Tibial nerve (tissue), 4 donors: ENCODE measurements at regions not wholly inside any gene's neighbourhood (a gene's known extent, or its start where the extent isn't known, plus 50 kb on each side); places are given as distances from the start of the nearest gene placed in this dataset.

Experiments
- DNase-seq, 2 donors: peaks; one replicate each; pipeline ENCODE4 v3.0.0-alpha.2; 2019; ENCODE audit warnings: low spot score in 2 of 2
- H3K27ac ChIP-seq, 4 donors: fragments of 200-600 bp; sonication (generic) in 3 of 4; one replicate each; pipeline ENCODE4 v1.5.1; 2017 to 2019; ENCODE audit warnings: mild to moderate bottlenecking in 1 of 4
- H3K27me3 ChIP-seq, 2 donors: fragments of 200-600 bp; sonication (generic) in 1 of 2; one replicate each; pipeline versions ENCODE4 v1.5.1 to v1.6.0; 2017 to 2019
- H3K36me3 ChIP-seq, 3 donors: fragments of 200-600 bp; sonication (generic); one replicate each; pipeline ENCODE4 v1.5.1; 2018 to 2019
- H3K4me1 ChIP-seq, 4 donors: fragments of 200-600 bp; sonication (generic) in 3 of 4; one replicate each; pipeline ENCODE4 v1.5.1; 2017 to 2019
- H3K4me3 ChIP-seq, 4 donors: fragments of 200-600 bp; sonication (generic) in 3 of 4; one replicate each; pipeline ENCODE4 v1.5.1; 2017 to 2019; ENCODE audit warnings: mild to moderate bottlenecking in 1 of 4, moderate library complexity in 1 of 4
- H3K9me3 ChIP-seq, 4 donors: fragments of 200-600 bp; sonication (generic) in 3 of 4; one replicate each; pipeline ENCODE4 v1.5.1; 2017 to 2019
- EP300 ChIP-seq, 2 donors: sonication (generic); formaldehyde crosslinking; IDR thresholded peaks; one replicate each; pipeline ENCODE4 v1.6.1; 2017; ENCODE audit warnings: antibody characterized with exemption in 2 of 2, mild to moderate bottlenecking in 1 of 2
- POLR2A ChIP-seq, 2 donors: fragments of 450-650 bp; IDR thresholded peaks; one replicate each; pipeline ENCODE4 v1.6.1; 2017; ENCODE audit warnings: antibody characterized with exemption in 2 of 2, mild to moderate bottlenecking in 2 of 2, moderate library complexity in 2 of 2
- WGBS, 2 donors: methylation state at CpG; one replicate each; pipeline ENCODE4 v1.1.5; 2018; 5-methylcytosine and 5-hydroxymethylcytosine counted together
- TF ChIP-seq, protein P1 (sequence below), 5 experiments: fragments of 200-600 bp in 3 of 5; fragments of 450-650 bp in 2 of 5; sonication (generic) in 3 of 5; IDR thresholded peaks; one replicate each; pipeline ENCODE4 v1.5.1; 2016 to 2019; ENCODE audit warnings: antibody characterized with exemption in 5 of 5, mild to moderate bottlenecking in 3 of 5, moderate library complexity in 2 of 5

DNA sequence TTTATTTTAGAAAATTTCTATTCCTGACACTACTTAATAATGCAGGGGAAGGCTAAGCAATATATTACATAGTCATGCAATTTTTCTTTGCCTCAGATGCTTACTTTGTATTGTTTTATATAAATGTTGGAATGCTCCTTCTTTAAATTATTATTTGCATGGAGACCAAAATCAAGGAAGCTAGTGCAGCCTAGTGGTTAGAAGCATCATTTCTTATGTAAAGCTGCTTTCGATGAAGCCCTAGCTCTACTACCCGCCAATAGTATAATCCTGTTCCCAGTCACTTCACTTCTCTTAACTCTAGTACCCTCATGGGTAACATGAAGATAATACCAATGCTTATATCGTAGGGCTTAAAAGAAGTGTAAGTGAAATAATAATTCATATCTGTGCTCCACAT lies 198.9 kb downstream of the LRATD1 start:
- WGBS, 2 donors, result 85 to 86% methylated on average over 3 of the region's 3 CpGs
- DNase-seq, result no peak
- TF ChIP-seq EP300 (IDR thresholded peaks at IDR 0.05), result no peak
- TF ChIP-seq, protein P1, sequence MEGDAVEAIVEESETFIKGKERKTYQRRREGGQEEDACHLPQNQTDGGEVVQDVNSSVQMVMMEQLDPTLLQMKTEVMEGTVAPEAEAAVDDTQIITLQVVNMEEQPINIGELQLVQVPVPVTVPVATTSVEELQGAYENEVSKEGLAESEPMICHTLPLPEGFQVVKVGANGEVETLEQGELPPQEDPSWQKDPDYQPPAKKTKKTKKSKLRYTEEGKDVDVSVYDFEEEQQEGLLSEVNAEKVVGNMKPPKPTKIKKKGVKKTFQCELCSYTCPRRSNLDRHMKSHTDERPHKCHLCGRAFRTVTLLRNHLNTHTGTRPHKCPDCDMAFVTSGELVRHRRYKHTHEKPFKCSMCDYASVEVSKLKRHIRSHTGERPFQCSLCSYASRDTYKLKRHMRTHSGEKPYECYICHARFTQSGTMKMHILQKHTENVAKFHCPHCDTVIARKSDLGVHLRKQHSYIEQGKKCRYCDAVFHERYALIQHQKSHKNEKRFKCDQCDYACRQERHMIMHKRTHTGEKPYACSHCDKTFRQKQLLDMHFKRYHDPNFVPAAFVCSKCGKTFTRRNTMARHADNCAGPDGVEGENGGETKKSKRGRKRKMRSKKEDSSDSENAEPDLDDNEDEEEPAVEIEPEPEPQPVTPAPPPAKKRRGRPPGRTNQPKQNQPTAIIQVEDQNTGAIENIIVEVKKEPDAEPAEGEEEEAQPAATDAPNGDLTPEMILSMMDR (IDR thresholded peaks at IDR 0.05), result no peak
- no peak for TF ChIP-seq POLR2A (IDR thresholded peaks at IDR 0.05)
- Histone ChIP-seq H3K4me1 (no peaks in the 10 kb centered on the region), H3K27ac (no peak overlapping the region), H3K9me3 (peaks cover 0 to 6% (median 0%) of the 10 kb centered on the region in 4 donors), H3K27me3 (no peaks in the 10 kb centered on the region), H3K4me3 (no peak overlapping the region), H3K36me3 (no peaks in the 10 kb centered on the region)

DNA sequence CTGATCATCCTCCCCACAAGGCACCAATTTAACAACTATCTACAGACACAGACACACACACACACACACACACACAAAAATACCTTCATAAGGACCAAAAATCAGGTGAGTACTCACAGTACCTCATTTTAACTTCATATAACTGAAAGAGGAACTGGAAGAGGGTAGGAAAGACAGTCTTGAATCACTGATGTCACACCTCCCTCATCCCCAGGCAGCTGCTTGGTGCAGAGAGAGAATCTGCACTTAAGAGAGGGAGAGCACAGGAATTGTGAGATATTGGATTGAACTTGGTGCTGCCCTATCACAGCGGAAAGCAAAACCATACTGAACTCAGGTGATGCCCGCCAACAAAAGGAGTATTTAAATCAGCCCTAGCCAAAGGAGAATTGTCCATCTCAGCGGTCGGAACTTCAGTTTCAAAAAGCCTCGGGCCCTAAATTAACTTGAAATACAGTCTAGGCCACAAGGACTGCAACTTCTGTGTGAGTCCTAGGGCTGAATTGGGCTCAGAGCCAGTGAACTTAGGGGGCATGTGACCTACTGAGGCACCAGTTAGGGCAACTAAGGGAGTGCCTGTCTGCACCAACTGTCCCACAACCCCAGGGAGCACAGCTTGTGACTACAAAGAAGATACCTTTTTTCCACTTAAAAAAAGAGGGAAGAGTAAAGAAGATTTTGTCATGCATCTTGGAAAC lies 211.1 kb downstream of the LRATD1 start:
- DNase-seq, result no peak
- TF ChIP-seq EP300 (IDR thresholded peaks at IDR 0.05), result no peak
- TF ChIP-seq POLR2A (IDR thresholded peaks at IDR 0.05), result no peak
- TF ChIP-seq, protein P1 (IDR thresholded peaks at IDR 0.05), result no peak
- H3K36me3 ChIP-seq, result no peaks in the 10 kb centered on the region
- no peak overlapping the region for H3K4me3 ChIP-seq
- no peaks in the 10 kb centered on the region for H3K27me3 ChIP-seq
- peaks cover 0 to 34% (median 0%) of the 10 kb centered on the region in 4 donors for H3K9me3 ChIP-seq
- no peak overlapping the region for H3K27ac ChIP-seq
- WGBS, 2 donors, result 80 to 83% methylated on average over 5 of the region's 5 CpGs
- no peaks in the 10 kb centered on the region for H3K4me1 ChIP-seq

DNA sequence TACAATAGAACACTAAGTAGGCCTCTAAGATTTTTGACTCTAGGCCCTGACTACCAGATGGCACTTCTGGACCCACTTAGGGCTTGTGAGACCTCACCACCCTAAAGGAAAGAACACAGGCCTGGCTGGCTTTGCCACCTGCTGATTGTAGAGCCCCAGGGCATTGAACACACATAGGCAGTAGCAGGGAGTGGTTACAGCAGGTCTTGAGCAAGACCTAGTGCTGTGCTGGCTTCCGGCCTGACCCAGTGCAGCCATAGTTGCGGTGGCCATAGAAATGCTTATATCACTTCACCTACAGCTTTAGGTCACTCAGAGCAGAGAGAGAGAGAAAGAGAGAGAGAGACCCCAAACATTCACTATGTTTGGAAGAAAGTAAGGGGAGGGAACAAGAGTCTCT lies 223.2 kb downstream of the LRATD1 start:
- TF ChIP-seq, protein P1 (IDR thresholded peaks at IDR 0.05), result no peak
- TF ChIP-seq POLR2A (IDR thresholded peaks at IDR 0.05), result no peak
- TF ChIP-seq EP300 (IDR thresholded peaks at IDR 0.05), result no peak

DNA sequence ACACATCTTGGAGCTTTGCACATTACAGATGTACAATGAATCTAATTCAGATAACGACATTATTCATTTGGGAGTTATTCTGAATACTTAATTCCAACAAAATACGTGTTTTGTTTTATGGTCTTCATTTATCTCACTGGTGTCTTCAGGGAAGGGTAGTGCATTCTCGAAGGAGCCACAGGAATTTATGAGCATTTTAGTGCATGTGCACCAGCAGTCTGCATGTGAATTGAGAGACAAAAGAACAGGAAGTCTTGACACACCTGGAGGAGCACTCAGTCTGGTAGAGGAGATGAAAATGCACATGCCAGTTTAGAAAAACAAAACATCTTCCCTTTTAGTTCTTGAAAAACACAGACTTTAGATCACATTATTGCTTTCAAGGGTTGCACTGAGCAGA lies 228.7 kb downstream of the LRATD1 start:
- no peak for DNase-seq
- Histone ChIP-seq H3K27ac (no peak overlapping the region), H3K9me3 (peaks cover 0 to 25% (median 6%) of the 10 kb centered on the region in 4 donors), H3K36me3 (no peaks in the 10 kb centered on the region), H3K4me3 (no peak overlapping the region), H3K4me1 (no peaks in the 10 kb centered on the region), H3K27me3 (no peaks in the 10 kb centered on the region)
- 47 to 58% methylated on average over 3 of the region's 3 CpGs for WGBS, 2 donors
- no peak for TF ChIP-seq EP300 (IDR thresholded peaks at IDR 0.05)
- no peak for TF ChIP-seq POLR2A (IDR thresholded peaks at IDR 0.05)
- TF ChIP-seq, protein P1 (IDR thresholded peaks at IDR 0.05), result no peak

More for the DNA sequence above, 223.2 kb downstream of the LRATD1 start:
- no peaks in the 10 kb centered on the region for H3K36me3 ChIP-seq
- H3K27me3 ChIP-seq, result no peaks in the 10 kb centered on the region
- DNase-seq, result no peak
- H3K27ac ChIP-seq, result no peak overlapping the region
- WGBS, 2 donors, result 93 to 95% methylated on average over 2 of the region's 2 CpGs
- H3K4me1 ChIP-seq, result no peaks in the 10 kb centered on the region
- H3K4me3 ChIP-seq, result no peak overlapping the region
- peaks cover 0 to 42% (median 6%) of the 10 kb centered on the region in 4 donors for H3K9me3 ChIP-seq

DNA sequence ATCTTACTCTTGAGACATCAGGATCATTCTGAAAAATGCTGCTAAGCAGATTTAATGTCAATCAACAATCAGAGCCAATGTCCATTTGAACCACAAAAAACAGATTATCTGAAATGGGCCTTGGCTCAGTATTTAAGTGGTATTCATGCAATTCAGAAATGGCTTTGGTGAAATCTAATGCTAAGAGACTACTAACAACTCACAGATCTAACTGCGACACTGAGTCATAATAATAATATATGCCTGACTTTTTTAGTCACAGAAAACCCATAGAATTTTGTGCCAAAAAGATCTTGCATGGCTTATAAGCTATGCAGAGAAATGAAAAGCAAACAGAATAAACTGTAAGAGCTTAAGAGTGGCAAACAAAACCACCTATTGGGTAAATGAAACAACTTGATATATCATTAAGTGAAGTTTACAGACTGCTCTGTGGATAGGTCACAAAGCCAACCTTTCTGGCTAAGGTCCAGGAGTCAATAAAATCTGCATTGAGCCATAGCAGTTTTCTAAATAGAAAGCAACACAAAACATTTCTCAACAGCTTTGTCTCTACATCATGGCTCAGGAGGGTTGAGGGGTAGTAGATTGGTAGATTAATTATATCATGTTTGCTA lies 234.3 kb downstream of the LRATD1 start:
- no peak overlapping the region for H3K27ac ChIP-seq
- TF ChIP-seq, protein P1 (IDR thresholded peaks at IDR 0.05), result no peak
- TF ChIP-seq POLR2A (IDR thresholded peaks at IDR 0.05), result no peak
- TF ChIP-seq EP300 (IDR thresholded peaks at IDR 0.05), result no peak
- H3K4me1 ChIP-seq, result no peaks in the 10 kb centered on the region
- no peaks in the 10 kb centered on the region for H3K36me3 ChIP-seq
- no peaks in the 10 kb centered on the region for H3K27me3 ChIP-seq
- H3K4me3 ChIP-seq, result no peak overlapping the region
- whole genome bisulfite sequencing, 2 donors, result 86 to 87% methylated on average over 1 of the region's 1 CpG
- DNase-seq, result no peak
- H3K9me3 ChIP-seq, result peaks cover 0 to 7% (median 1%) of the 10 kb centered on the region in 4 donors
